ENCODE measurements at regions not wholly inside any gene's neighbourhood (a gene's known extent, or its start where the extent isn't known, plus 50 kb on each side); places are given as distances from the start of the nearest gene placed in this dataset.
"Not testable (repeated sequence)": the region's sequence is repeated elsewhere in the genome, so short reads cannot be mapped to it uniquely, and the experiment has no call there.

DNA sequence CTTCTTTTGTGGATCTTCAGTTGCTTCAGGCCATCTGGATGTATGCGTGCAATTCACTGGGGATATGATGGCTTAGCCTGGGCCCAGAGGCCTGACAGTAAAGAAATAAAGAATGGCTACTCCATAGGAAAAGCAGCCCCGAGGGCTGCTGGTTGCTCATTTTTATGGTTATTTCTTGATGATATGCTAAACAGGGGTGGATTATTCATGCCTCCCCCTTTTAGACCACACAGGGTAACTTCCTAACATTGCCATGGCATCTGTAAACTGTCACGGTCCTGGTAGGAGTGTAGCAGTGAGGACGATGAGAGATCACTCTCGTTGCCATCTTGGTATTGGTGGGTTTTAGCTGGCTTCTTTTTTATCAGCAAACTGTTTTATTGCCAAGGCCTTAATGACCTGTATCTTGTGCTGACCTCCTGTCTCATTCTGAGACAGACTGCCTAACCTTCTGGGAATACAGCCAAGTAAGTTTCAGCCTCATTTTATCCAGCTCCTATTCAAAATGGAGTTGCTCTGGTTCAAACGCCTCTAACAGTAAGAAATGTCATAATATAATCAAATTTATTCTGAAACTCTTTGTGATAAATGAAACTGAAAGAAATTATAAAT is 60.5 kb downstream of the DSEL start:
- intact Hi-C loops (cut with DNase I): no loop called here
- DNase-seq: no peak

DNA sequence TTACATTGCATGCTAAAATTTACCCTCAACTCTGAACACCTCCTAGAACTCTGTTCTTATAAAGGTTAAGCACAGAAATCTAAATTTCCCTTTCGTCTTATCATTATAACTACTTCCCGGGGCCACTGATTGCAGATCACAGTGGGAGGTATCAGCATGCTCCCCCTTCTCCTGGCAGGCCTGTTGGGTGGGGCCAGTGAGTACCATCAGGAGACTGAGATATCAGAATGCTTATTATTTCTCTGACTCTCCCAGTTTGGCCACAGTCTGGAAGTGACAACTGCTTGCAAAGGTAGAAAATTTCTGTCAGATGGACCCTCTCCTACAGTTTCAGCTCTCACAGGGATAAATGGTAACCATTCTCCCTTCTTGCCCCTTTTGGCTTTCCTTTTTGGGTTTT is 62.6 kb downstream of the DSEL start:
- intact Hi-C loops (cut with DNase I): no loop called here
- DNase-seq: no peak

DNA sequence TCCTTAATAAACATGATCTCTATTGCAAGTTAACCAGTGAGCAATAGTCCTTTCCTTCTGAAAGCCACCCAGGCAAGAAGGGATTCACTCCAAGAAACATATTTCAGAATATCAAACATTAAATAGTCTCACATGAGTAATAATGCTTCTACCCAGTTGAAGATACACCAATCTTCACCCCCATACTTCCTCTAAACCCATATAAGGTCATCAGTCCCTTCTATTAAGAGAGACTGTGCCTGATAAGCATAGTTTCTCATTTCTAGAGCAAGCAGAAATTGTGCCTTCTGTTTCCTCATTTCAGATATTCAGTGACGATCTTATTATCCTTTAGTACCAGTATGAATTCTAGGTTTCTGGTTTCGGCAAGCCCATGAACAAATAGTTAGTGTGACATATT is 64.6 kb downstream of the DSEL start:
- intact Hi-C loops (cut with DNase I): no loop called here
- no peak for DNase-seq

DNA sequence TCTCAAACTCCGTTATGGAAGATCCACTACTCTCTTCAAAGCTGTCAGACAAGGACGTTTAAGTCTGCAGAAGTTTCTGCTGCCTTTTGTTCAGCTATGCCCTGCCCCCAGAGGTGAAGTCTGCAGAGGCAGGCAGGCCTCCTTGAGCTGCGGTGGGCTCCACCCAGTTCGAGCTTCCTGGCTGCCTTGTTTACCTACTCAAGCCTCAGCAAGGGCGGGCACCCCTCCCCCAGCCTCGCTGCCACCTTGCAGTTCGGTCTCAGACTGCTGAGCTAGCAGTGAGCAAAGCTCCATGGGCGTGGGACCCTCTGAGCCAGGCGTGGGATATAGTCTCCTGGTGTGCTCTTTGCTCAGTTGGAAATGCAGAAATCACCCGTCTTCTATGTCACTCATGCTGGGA is 65.4 kb downstream of the DSEL start:
- intact Hi-C loops (cut with DNase I); DNase-seq: not testable (repeated sequence)

DNA sequence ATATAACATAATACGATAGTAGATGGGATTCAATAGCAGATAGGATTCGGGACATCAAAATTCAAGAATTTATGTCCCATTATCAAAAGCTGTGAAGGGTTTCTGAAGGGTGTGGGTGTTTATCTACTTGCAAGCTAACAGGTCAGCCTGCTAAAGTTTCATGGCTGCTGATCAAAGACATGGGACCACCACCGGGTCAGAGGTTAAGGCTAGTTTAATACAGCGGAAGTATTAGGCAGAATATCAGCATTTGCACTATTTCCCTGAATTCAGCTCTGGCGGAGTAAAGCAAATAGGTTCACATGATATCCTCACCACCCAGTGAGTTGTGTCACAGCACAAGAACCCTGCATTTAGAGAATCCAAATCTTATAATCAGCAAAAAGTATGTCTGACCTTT is 82.5 kb downstream of the DSEL start:
- intact Hi-C loops (cut with DNase I): no loop called here
- no peak for DNase-seq

DNA sequence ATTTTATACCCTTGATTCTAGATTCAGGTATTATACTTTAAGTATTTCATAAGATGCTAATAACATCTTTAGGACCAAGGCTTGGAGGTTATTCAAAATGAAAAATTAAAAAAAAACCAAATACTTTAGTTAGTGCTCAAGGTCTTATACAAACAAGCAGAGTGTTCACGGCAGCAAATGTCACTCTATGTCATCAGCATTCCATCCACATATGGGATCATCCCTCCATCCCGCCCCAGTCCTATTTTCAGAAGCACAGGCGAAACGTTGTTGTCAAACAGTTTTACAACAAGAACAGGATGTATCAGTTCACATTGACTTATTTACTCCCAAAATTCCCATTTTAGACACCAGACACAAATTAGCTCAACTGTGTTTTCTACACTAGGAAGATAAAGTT is 83.7 kb downstream of the DSEL start:
- DNase-seq: no peak
- intact Hi-C loops (cut with DNase I): no loop called here

DNA sequence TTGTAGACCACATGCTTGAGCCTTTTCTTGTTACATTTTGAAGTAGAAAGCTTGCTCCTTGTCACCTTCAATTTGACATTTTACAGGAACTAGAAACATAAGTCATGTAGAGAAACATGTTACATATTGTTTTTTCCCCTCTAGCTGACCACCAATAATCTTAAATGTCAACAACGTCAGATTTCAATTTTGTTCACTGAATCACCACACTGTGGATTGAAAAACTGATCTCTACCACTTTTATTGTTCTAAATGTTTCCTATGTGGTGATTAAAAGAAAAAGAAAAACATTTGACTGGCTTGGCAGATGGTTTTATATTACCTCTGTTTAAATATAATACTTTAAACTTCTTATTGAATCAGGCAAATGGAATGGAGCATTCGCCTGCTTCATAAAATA is 87.7 kb downstream of the DSEL start:
- no peak for DNase-seq
- intact Hi-C loops (cut with DNase I): no loop called here

DNA sequence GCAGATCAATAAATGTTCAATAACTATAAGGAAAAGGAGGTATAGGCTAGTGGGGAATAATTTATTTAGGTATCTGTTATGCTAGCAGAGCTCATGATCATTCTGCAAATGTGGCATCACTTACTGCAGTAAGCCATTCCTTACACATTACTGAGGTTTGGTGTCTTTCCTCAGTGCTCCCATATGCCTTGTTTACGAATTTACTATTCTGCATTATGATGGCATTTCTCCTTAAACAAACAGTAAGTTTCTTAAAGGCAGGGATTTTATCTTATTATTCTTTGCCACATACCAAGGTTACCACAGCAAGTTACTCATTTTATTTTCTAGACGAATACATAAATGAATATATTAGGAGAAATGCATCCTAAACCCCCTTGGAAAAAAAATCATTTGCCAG is 88.4 kb downstream of the DSEL start:
- intact Hi-C loops (cut with DNase I): no loop called here
- DNase-seq: no peak

DNA sequence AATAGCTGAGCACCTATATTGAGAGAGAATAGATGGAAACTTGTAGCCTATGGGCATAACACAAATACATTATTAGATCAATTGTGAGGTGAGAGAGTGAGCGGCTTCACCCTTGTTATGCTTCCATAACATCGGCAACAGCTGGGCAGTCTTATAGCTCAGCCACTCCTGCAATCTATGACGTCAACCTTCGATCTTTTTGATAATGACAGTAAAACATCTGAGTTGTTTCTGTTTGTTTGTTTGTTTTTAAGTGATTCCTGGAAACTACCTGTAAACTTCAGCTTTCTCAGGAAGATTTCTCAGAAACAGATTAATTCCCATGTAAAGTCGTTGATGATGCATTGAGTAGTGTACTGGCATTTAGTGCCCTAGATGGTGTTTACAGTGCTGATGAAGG is 90.0 kb downstream of the DSEL start:
- no peak for DNase-seq
- intact Hi-C loops (cut with DNase I): no loop called here

DNA sequence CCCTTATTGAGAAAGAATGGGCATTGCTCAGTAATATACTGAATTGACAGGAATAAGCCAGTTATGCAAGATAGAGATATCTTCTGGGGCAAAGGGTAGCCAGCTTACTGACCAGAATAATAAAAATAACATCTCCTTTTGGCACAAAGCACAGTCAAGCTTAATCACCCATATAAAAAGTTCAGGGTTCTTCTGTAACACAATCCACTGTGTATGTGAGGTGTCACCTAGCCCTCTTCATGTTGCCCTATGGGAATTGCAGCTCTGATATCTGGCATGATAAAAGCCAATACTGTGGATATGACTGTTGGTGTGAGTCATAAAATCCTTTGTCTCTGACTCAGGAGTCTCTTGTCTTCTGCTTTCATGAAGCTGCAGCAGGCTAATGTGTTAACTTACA is 90.8 kb downstream of the DSEL start:
- intact Hi-C loops (cut with DNase I): no loop called here
- DNase-seq: no peak

DNA sequence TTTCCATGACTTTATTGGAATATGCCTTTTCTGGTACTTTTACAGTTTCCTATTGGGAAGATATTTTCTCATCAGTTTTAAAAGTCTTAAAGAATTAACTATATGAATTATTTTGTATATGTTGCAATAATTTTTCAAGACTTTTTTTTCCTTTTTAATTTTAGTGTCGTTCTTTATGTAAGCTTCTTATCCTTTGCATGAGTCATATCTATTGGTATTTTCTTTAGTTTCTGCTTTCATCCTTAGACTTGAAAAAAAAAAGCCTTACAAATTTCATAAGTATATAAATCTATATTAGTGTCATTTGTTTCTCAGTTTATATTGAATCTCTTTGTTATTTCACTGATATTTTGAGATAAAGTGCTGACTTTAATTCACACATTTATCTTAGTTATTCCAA is 94.9 kb downstream of the DSEL start:
- no peak for DNase-seq
- intact Hi-C loops (cut with DNase I): no loop called here

DNA sequence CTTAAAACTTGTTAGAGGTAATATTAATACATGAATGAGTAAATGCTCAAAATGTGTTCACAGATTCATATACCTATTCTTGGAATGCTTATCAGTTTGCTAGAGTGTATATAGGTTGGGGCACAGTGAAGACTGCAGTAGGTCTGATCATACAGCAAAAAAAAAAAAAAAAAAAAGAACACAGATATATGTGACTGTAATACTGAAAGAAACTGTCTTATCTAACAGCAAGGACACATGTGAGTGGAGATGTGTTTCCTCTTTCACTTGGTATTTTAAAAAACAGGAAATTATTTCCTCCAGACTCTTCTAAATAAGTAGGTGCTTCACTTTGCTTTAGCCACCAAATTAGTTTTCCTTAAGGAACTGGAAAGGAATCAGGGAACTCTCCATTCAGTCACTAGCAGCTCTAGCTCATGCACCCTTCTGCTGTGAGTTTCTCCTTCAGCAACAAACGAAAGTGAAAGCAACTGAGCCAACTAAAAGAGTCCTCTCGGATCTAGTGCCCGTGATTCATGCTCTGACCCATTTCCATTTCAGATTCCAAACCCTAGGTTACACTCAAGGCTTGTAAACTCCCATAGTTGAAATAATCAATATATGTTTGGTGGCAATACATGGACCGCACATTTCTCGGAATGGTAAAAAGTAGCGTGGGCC is 98.5 kb downstream of the DSEL start:
- intact Hi-C loops (cut with DNase I): no loop called here

DNA sequence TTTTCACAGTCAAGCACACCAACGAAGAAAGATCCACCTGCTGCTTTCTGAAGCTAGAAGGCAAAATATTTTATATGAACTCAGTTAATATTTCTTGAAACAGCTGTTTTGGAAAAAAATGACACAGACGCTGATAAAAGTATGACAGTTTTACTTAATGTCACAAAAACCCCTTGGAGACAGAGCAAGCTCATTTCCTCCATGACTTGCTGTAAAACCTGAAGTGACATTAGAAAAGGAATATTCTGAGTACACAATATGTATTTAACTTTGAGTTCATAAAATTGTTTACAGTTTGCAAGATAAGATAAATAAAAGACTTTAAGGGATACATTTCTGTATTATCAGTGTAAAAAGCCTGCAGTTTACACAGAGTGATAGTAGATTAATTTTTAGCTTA is 105.4 kb downstream of the DSEL start:
- intact Hi-C loops (cut with DNase I): no loop called here
- no peak for DNase-seq

More for the DNA sequence above, 98.5 kb downstream of the DSEL start:
- DNase-seq: peak in 5 of 42 donors; percentile 2 to 42 (median 5)

DNA sequence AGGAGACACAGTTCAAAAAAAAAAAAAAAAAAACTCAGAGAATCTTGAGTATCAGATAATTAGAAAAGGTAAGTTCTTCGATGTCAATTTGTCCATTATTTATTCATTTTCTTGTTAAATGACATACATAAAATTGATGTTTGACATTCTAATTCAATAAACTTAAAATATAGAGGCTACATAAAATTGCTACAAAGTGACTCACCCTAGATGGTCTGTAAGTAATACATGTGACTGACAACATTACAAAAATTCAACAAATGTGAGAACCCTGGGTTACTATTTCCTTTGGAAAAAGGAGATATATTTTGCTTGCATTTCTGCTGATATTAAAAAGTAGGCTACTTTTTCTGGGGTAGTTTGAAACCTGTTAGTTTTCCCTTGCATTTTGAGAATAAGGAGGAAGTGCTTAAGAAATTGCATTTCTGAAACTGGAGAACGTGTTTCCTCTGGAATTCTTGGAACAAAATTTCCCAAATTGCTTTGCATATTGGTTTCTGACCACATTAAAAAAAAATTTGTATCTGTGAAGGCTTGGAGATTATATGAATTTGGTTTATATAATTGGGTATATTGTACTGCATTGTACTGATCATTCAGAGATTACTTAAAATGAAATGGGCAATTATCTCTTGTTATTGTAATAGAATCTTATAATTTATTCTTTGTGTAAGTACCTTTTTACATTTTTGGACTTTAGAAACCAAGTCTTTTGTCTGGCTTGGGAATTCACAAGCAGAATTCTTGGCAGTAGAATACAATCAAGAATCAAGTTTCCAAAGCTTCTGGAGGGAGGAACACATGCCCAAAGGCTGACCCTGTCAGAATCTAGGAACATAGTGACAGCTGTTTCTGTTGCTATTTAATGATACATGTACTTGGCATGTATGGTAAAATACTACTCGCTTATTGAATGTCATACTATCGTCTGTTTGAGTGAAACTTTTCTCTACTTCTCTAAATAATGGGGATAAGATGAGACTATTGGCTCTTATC is 106.1 kb downstream of the DSEL start:
- no peak for DNase-seq
- intact Hi-C loops (cut with DNase I): no loop called here

DNA sequence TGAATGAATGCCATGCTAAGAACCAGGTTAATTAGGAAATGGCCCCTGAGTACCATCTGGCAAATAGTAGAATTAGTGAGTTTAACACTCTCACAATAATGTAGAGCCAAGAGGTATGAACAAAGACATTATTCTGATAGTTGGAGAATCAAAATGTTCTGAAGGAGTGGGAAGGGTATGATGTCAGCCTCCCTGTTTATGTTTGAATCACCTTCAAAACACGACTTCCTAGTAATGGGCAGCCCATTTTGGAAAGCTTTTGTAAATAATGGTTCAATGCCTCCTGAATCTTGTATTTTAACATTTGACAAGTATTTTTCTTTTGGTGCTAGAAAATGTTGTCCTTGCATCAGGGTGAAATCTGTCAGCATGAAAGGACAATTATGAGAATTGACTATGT is 108.3 kb downstream of the DSEL start:
- DNase-seq: no peak
- intact Hi-C loops (cut with DNase I): no loop called here

DNA sequence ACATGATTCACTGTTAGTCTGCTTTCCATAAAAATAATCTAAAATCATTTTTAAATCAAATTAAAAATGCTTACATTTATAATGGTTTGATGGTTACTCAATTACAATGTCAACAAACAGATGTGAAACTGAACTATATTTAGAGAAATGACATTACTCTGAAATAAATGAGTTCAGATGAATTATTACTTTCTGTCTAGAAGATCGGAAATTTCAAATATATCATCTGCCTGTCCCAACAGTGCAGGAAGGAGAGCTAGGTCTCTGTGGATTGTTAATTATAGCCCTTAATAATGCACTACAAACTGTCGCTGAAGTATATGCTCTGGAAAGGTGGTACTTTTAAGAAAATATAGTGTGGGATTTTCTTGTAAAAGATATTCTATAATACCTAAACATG is 109.8 kb downstream of the DSEL start:
- no peak for DNase-seq

DNA sequence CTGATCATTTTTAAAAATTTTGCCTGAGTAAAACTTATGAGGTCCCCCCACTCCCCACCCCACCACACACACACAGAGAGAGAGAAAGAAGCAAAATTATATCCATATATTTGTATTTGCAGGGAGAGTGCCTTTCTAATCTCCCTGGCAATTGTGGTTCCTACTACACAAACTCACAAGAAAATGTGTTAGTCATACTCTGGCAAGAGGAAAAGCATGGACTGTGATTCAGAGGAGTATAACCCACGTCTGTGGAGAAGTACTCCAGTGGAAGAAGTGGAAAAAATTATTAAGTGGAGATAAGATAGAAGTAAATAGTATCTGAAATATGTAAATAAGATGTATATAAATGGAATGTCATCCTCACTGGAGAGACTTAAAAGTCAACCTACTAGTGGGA is 114.0 kb downstream of the DSEL start:
- intact Hi-C loops (cut with DNase I): no loop called here
- DNase-seq: no peak

More for the DNA sequence above, 109.8 kb downstream of the DSEL start:
- intact Hi-C loops (cut with DNase I): no loop called here

DNA sequence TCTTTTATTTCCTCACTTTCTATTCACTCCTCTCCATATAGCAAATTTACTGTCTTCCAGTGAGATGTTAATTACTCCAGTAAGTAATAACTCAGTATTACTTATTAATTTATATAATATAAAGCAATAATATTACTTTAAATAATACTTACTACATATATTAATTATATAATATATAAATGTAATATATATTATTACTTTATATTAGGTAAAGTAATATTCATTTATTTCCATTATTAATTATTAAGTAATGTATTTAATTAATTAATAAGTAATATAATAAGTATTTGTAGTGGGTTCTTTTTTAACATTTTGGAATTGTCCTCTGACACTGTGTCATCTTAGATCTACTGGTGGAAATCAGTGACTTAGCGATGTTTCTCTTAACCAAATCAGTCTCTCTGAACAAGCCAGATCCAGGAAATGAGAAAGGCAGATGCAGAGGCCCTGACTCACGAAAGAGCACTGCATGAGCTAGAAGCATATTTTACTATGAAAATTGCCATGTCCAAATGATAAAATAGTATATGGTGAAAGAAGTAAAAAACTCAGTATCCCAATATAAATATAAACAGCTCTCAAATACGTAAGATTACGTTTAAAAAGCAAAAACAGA is 115.9 kb downstream of the DSEL start:
- intact Hi-C loops (cut with DNase I): no loop called here
- no peak for DNase-seq

DNA sequence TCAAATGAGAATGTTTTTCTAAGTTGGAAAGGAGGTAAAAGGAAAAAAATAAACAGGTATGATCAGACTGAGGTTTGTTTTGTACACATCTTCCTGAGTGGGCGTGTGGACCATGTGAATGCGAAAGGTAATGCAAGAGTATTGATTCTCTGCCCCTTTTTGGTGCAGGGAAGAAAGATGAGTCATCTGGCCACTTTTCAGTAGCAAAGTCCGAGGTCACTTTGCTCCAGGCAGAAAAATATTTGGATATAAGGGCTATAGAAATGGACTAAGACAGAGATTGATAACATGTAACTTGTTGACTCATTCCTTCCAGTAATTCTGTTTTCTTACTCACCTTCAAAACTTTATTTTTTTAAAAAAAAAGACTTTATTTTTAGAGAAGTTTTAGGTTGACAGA is 130.5 kb downstream of the DSEL start:
- intact Hi-C loops (cut with DNase I): no loop called here
- DNase-seq: no peak

DNA sequence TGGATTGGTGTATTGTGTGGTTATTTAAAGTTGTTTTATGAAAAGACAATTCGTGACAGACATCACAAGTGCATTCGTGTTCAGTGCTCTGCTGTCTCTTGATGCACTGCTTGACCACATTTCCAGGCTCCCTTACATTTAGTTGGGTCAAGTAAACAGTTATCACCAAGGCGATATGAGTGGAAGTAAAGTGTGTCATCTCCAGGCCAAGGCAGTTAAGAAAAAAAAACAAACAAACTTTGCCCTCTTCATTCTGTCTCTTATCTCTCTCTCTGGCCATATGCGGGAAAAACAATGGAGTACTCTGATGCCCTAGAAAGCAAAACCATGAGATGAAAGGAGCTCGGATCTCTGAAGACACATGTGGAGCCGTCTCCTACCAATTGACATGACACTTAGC is 131.1 kb downstream of the DSEL start:
- intact Hi-C loops (cut with DNase I): no loop called here
- no peak for DNase-seq

Data from head of caudate nucleus (tissue), 42 donors.